H1 (cell line): ENCODE measurements at regions not wholly inside any gene's neighbourhood (a gene's known extent, or its start where the extent isn't known, plus 50 kb on each side); places are given as distances from the start of the nearest gene placed in this dataset.

Experiments
- CTCF ChIA-PET: fragments of 300-600 bp; sonication (Branson Sonifier 250); formaldehyde crosslinking; loops from one replicate; lab custom pipeline; 2021; ENCODE audit not compliant: partially characterized antibody; lab: Charles Lee
- POLR2A ChIA-PET: fragments of 300-600 bp; sonication (Branson Sonifier 250); formaldehyde crosslinking; loops from one replicate; lab custom pipeline; 2021; ENCODE audit warnings: inconsistent platforms; ENCODE audit not compliant: partially characterized antibody; lab: Charles Lee
- DNase-seq, 2 experiments: peaks; one replicate each; pipeline versions ENCODE4 v3.0.0 to v3.0.0-alpha.2; 2010 to 2022; ENCODE audit warnings: low spot score in 2 of 2, low read depth in 1 of 2, mixed read lengths in 1 of 2
- FAIRE-seq: peaks from 2 replicates; lab custom pipeline; 2011; peaks lifted over from hg19 to GRCh38; lab: Jason Lieb, UNC
- H2AFZ ChIP-seq: 2 replicates; pipeline ENCODE4 v1.8.1; 2012; ENCODE audit warnings: low read length, inconsistent platforms
- H2AK5ac ChIP-seq: 2 replicates; pipeline ENCODE4 v1.6.1; 2013; ENCODE audit warnings: low read depth, low read length
- H2BK120ac ChIP-seq: replicated peaks from 2 replicates; pipeline ENCODE3; 2013; ENCODE audit warnings: low read depth, low read length, inconsistent platforms
- H2BK12ac ChIP-seq: 2 replicates; pipeline ENCODE4 v1.6.1; 2013; ENCODE audit warnings: low read depth, low read length
- H2BK15ac ChIP-seq: 2 replicates; pipeline ENCODE4 v1.6.1; 2013; ENCODE audit warnings: low read length
- H2BK20ac ChIP-seq: 2 replicates; pipeline ENCODE4 v1.6.1; 2013; ENCODE audit warnings: low read length
- H2BK5ac ChIP-seq: 2 replicates; pipeline ENCODE4 v1.6.1; 2013; ENCODE audit warnings: low read depth, low read length
- H3K14ac ChIP-seq: 2 replicates; pipeline ENCODE4 v1.6.1; 2013; ENCODE audit warnings: inconsistent platforms; ENCODE audit not compliant: insufficient read length
- H3K18ac ChIP-seq: 2 replicates; pipeline ENCODE4 v1.6.1; 2013; ENCODE audit warnings: low read length; ENCODE audit errors: extremely low read depth
- H3K23ac ChIP-seq: 2 replicates; pipeline ENCODE4 v1.6.1; 2013; ENCODE audit warnings: inconsistent platforms; ENCODE audit not compliant: insufficient read length
- H3K23me2 ChIP-seq: 2 replicates; pipeline ENCODE4 v1.6.1; 2013; ENCODE audit warnings: low read depth, low read length
- H3K27ac ChIP-seq: 2 replicates; pipeline ENCODE4 v1.6.1; 2011; ENCODE audit warnings: low read depth, low read length, inconsistent platforms
- H3K27me3 ChIP-seq, 4 experiments: replicated peaks in 1 of 4; 1 replicate in 1 of 4; 2 replicates in 3 of 4; pipeline versions ENCODE4 v1.6.1 to v1.8.1; 2011 to 2013; ENCODE audit warnings: low read length in 3 of 4, mild to moderate bottlenecking in 3 of 4, inconsistent platforms in 2 of 4, mixed read lengths in 2 of 4, moderate library complexity in 1 of 4; ENCODE audit not compliant: control insufficient read depth in 3 of 4, insufficient read depth in 3 of 4; ENCODE audit errors: extremely low read depth in 1 of 4
- H3K36me3 ChIP-seq, 4 experiments: 2 replicates each; pipeline versions ENCODE4 v1.6.1 to v1.8.1; 2011 to 2013; ENCODE audit warnings: mild to moderate bottlenecking in 4 of 4, low read length in 3 of 4, moderate library complexity in 2 of 4, control low read depth in 1 of 4, inconsistent platforms in 1 of 4; ENCODE audit not compliant: insufficient read depth in 4 of 4, control insufficient read depth in 2 of 4
- H3K4ac ChIP-seq: replicated peaks from 2 replicates; pipeline ENCODE3; 2013; ENCODE audit warnings: low read length, low read depth, mixed read lengths, inconsistent platforms; ENCODE audit not compliant: insufficient read length
- H3K4me1 ChIP-seq, 4 experiments: replicated peaks in 1 of 4; 1 replicate in 1 of 4; 2 replicates in 3 of 4; pipeline versions ENCODE4 v1.6.1 to v1.8.1; 2011 to 2013; ENCODE audit warnings: low read length in 3 of 4, inconsistent platforms in 2 of 4, mixed read lengths in 1 of 4; ENCODE audit not compliant: insufficient read depth in 4 of 4, control insufficient read depth in 3 of 4
- H3K4me2 ChIP-seq, 2 experiments: 2 replicates each; pipeline versions ENCODE4 v1.6.1 to v1.8.1; 2011 to 2013; ENCODE audit warnings: low read depth in 2 of 2, low read length in 2 of 2, control low read depth in 1 of 2, inconsistent platforms in 1 of 2, mild to moderate bottlenecking in 1 of 2; ENCODE audit not compliant: insufficient read depth in 1 of 2
- H3K4me3 ChIP-seq, 4 experiments: fragments of 200-600, 300-600 bp in 1 of 4; sonication (generic), shearing (Covaris generic), sonication (Bioruptor Twin) in 1 of 4; 2 replicates each; pipeline versions ENCODE4 v1.5.1 to v1.8.1; 2011 to 2016; ENCODE audit warnings: low read length in 4 of 4, low read depth in 3 of 4, control low read depth in 2 of 4, inconsistent platforms in 2 of 4, mild to moderate bottlenecking in 2 of 4, mixed read lengths in 1 of 4, moderate library complexity in 1 of 4; ENCODE audit not compliant: insufficient read depth in 2 of 4; ENCODE audit errors: extremely low read depth in 1 of 4
- H3K56ac ChIP-seq: replicated peaks from 2 replicates; pipeline ENCODE3; 2013; ENCODE audit warnings: low read depth, mild to moderate bottlenecking, mixed read lengths, low read length, inconsistent platforms; ENCODE audit not compliant: insufficient read length
- H3K79me1 ChIP-seq: 2 replicates; pipeline ENCODE4 v1.6.1; 2013; ENCODE audit warnings: low read depth, low read length, control low read depth
- H3K79me2 ChIP-seq, 2 experiments: 2 replicates each; pipeline versions ENCODE4 v1.6.1 to v1.8.1; 2012 to 2013; ENCODE audit warnings: low read length in 2 of 2, mild to moderate bottlenecking in 2 of 2, inconsistent platforms in 1 of 2; ENCODE audit not compliant: insufficient read depth in 2 of 2, control insufficient read depth in 1 of 2
- H3K9ac ChIP-seq, 4 experiments: replicated peaks in 1 of 4; 1 replicate in 1 of 4; 2 replicates in 3 of 4; pipeline versions ENCODE4 v1.6.1 to v1.8.1; 2011 to 2013; ENCODE audit warnings: low read depth in 3 of 4, low read length in 3 of 4, control low read depth in 2 of 4, mild to moderate bottlenecking in 2 of 4, moderate library complexity in 2 of 4, inconsistent platforms in 1 of 4; ENCODE audit errors: extremely low read depth in 1 of 4
- H3K9me3 ChIP-seq, 2 experiments: 2 replicates each; pipeline versions ENCODE4 v1.6.1 to v1.8.1; 2012 to 2013; ENCODE audit warnings: mild to moderate bottlenecking in 2 of 2, moderate library complexity in 2 of 2, control low read depth in 1 of 2, inconsistent platforms in 1 of 2, low read depth in 1 of 2, low read length in 1 of 2, mixed read lengths in 1 of 2; ENCODE audit not compliant: insufficient read depth in 2 of 2
- H4K20me1 ChIP-seq, 2 experiments: replicated peaks in 1 of 2; 2 replicates each; pipeline versions ENCODE3 to v1.8.1; 2011 to 2013; ENCODE audit warnings: inconsistent platforms in 2 of 2, low read length in 2 of 2, mild to moderate bottlenecking in 1 of 2; ENCODE audit not compliant: insufficient read depth in 2 of 2, control insufficient read depth in 1 of 2
- H4K5ac ChIP-seq: 2 replicates; pipeline ENCODE4 v1.6.1; 2013; ENCODE audit warnings: low read length, low read depth, mixed read lengths, inconsistent platforms; ENCODE audit not compliant: insufficient read length
- H4K8ac ChIP-seq: 2 replicates; pipeline ENCODE4 v1.8.0; 2013; ENCODE audit warnings: mild to moderate bottlenecking, moderate library complexity, low read length, inconsistent platforms; ENCODE audit not compliant: insufficient read depth; ENCODE audit errors: extremely low read depth
- H4K91ac ChIP-seq: replicated peaks from 2 replicates; pipeline ENCODE3; 2013; ENCODE audit warnings: low read length, mixed read lengths, inconsistent platforms; ENCODE audit not compliant: insufficient read length
- NANOG ChIP-seq: IDR thresholded peaks from 2 replicates; pipeline ENCODE4 v1.6.1; 2011; ENCODE audit warnings: low read length, low read depth, mild to moderate bottlenecking, inconsistent platforms; ENCODE audit not compliant: insufficient read depth, poor library complexity, severe bottlenecking
- WGBS, 2 experiments: shearing (Covaris generic) in 1 of 2; methylation state at CpG; one replicate each; pipeline versions ENCODE4 v1.1.6 to v1.1.7; 2013 to 2015; ENCODE audit warnings: low lambda C conversion rate in 2 of 2, mixed read lengths in 2 of 2, inconsistent platforms in 1 of 2, low coverage in 1 of 2, missing lambda C conversion rate in 1 of 2; ENCODE audit not compliant: insufficient replicate concordance in 2 of 2, insufficient coverage in 1 of 2, insufficient read length in 1 of 2; ENCODE audit errors: extremely low coverage in 1 of 2, missing lambda C conversion rate in 1 of 2; 5-methylcytosine and 5-hydroxymethylcytosine counted together

DNA sequence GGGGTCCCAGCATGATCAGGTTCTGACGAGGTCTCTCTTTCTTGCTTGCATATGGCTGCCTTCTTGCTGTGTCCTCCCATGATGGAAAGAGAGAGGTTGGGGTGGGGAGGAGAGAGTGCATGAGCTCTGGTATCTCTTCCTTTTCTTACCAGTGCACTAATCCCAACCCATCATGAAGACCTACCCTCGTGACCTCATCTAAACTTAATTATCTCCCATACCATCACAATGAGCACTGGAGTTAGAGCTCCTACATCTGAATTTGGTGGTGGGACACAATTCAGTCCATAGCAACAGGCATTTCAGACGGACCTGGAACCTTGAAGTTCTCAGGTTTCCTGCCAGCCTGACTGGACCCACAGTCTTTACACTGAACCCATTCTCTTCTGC, 125.2 kb upstream of the ZNF648 start:
- 84% methylated on average over 3 of the region's 3 CpGs; no CpG with 5 or more reads in 1 of the 2 experiments for WGBS, 2 experiments
- Histone ChIP-seq H3K14ac (no peak overlapping the region), H3K79me2 (no peaks in the 10 kb centered on the region), H3K4me3 (no peak overlapping the region), H4K91ac (no peak overlapping the region), H4K8ac (no peak overlapping the region)
- no peak for TF ChIP-seq NANOG
- TF ChIP-seq, all 59 proteins: peak for 0
- Histone ChIP-seq H3K27ac (no peak overlapping the region), H2BK120ac (no peak overlapping the region), H3K9me3 (no peaks in the 10 kb centered on the region), H2BK5ac (no peak overlapping the region), H4K20me1 (no peaks in the 10 kb centered on the region), H3K79me1 (no peaks in the 10 kb centered on the region), H2BK15ac (no peak overlapping the region), H2AFZ (no peak overlapping the region), H4K5ac (no peak overlapping the region), H3K23ac (no peak overlapping the region), H2BK20ac (no peak overlapping the region), H3K9ac (no peak overlapping the region), H3K27me3 (no peaks in the 10 kb centered on the region), H3K56ac (no peak overlapping the region), H3K4me2 (no peak overlapping the region), H3K36me3 (no peaks in the 10 kb centered on the region), H3K4ac (no peak overlapping the region), H2AK5ac (no peak overlapping the region), H3K4me1 (no peaks in the 10 kb centered on the region), H3K18ac (no peak overlapping the region), H3K23me2 (no peaks in the 10 kb centered on the region; the same call in 1 of the 2 replicates), H2BK12ac (no peak overlapping the region)
- no peak for FAIRE-seq
- DNase-seq = no peak
- ChIA-PET POLR2A (no interaction called here), CTCF (no interaction called here)
